ENCODE measurements at regions not wholly inside any gene's neighbourhood (a gene's known extent, or its start where the extent isn't known, plus 50 kb on each side); places are given as distances from the start of the nearest gene placed in this dataset.

DNA sequence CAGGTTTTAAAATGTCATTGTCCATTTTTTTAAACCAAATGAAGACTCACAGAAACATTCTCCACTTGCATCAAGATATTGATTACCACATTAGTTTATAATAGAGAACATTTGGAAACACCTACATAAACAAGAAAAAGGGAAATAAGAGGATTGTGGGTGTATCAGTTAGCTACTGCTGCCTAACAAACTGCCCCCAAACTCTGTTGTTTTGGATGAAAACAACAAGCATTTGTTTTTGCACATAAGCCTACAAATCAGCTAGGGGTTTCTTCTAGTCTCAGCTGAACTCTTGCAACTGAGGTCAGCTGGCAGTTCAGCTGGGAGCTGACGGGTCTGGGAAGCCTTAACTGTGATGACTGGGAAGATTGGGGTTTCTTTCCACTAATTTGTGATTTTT is 464.4 kb downstream of the COG6 start:
- in situ Hi-C loops (cut with MboI) (no loop called here), intact Hi-C loops (cut with micrococcal nuclease) (no loop called here)
- H3K9me1 ChIP-seq (ENCODE audit: control insufficient read depth, insufficient read depth, low read length), result no peaks in the 10 kb centered on the region
- H3K36me3 ChIP-seq (ENCODE audit: control insufficient read depth, insufficient read depth, low read length), result no peaks in the 10 kb centered on the region
- CTCF ChIA-PET (ENCODE audit: low intra/inter-chr PET ratio), result no interaction called here
- no peaks in the 10 kb centered on the region for H3K9me3 ChIP-seq (replicated peaks; ENCODE audit: control insufficient read depth, insufficient read depth, low read depth, low read length)
- WGBS (ENCODE audit: insufficient coverage, low coverage, missing lambda C conversion rate), result 11% methylated on average over 1 of the region's 1 CpG
- POLR2A ChIA-PET, result no interaction called here
- H2AFZ ChIP-seq (ENCODE audit: low read depth, low read length), result no peak overlapping the region
- no peak overlapping the region for H3K4me3 ChIP-seq
- H3K4me1 ChIP-seq (replicated peaks in 1 of 2; ENCODE audit: control insufficient read depth in 2 of 2, insufficient read depth in 2 of 2, low read length in 2 of 2), result peaks cover 0 to 11% of the 10 kb centered on the region in 2 experiments; a peak in 2 of 5 replicates
- DNase-seq (ENCODE audit: extremely low read depth in 1 of 4, low spot score in 3 of 4) (no peak), FAIRE-seq (no peak), ATAC-seq (no peak)
- H3K9ac ChIP-seq (ENCODE audit: insufficient read depth in 1 of 2, low read depth in 2 of 2, low read length in 2 of 2), result no peak overlapping the region
- no peaks in the 10 kb centered on the region for H3K27me3 ChIP-seq (ENCODE audit: control insufficient read depth in 2 of 2, insufficient read depth in 2 of 2, low read length in 2 of 2)
- no peaks in the 10 kb centered on the region for H4K20me1 ChIP-seq (replicated peaks; ENCODE audit: control insufficient read depth, insufficient read depth, low read length)
- BruUV-seq (replicated peaks), result no TSS peak
- no peak overlapping the region for H3K27ac ChIP-seq (ENCODE audit: extremely low read depth, low read depth, low read length)
- no peak overlapping the region for H3K4me2 ChIP-seq (ENCODE audit: insufficient read depth, low read length)
- TF ChIP-seq POLR2H (tag; IDR thresholded peaks at IDR 0.05; ENCODE audit: low read depth) (no peak), RBM25 (IDR thresholded peaks at IDR 0.05; ENCODE audit: low read depth, low read length, severe bottlenecking) (peak; percentile 34), U2AF1 (optimal IDR thresholded peaks at IDR 0.05; ENCODE audit: low read depth, low read length) (no peak), PTRF (tag; IDR thresholded peaks at IDR 0.05) (no peak)
- no peaks in the 10 kb centered on the region for H3K79me2 ChIP-seq (ENCODE audit: control insufficient read depth, insufficient read depth, low read length)

GRCh38 chr13:40120288-40120687 is 464.8 kb downstream of the COG6 start:
- FAIRE-seq (no peak), ATAC-seq (no peak), DNase-seq (ENCODE audit: extremely low read depth in 1 of 4, low spot score in 3 of 4) (no peak)
- H2AFZ ChIP-seq (ENCODE audit: low read depth, low read length), result no peak overlapping the region
- no peaks in the 10 kb centered on the region for H3K79me2 ChIP-seq (ENCODE audit: control insufficient read depth, insufficient read depth, low read length)
- BruUV-seq (replicated peaks), result no TSS peak
- intact Hi-C loops (cut with micrococcal nuclease), result no loop called here
- H3K9me3 ChIP-seq (replicated peaks; ENCODE audit: control insufficient read depth, insufficient read depth, low read depth, low read length), result no peaks in the 10 kb centered on the region
- no peaks in the 10 kb centered on the region for H3K36me3 ChIP-seq (ENCODE audit: control insufficient read depth, insufficient read depth, low read length)
- ChIA-PET CTCF (ENCODE audit: low intra/inter-chr PET ratio) (no interaction called here), POLR2A (no interaction called here)
- 33% methylated on average over 1 of the region's 1 CpG for WGBS (ENCODE audit: insufficient coverage, low coverage, missing lambda C conversion rate)
- H3K4me2 ChIP-seq (ENCODE audit: insufficient read depth, low read length), result no peak overlapping the region
- in situ Hi-C loops (cut with MboI), result no loop called here
- no peak overlapping the region for H3K9ac ChIP-seq (ENCODE audit: insufficient read depth in 1 of 2, low read depth in 2 of 2, low read length in 2 of 2)
- H3K4me1 ChIP-seq (replicated peaks in 1 of 2; ENCODE audit: control insufficient read depth in 2 of 2, insufficient read depth in 2 of 2, low read length in 2 of 2), result peaks cover 0 to 11% of the 10 kb centered on the region in 2 experiments; a peak in 2 of 5 replicates
- H3K27me3 ChIP-seq (ENCODE audit: control insufficient read depth in 2 of 2, insufficient read depth in 2 of 2, low read length in 2 of 2), result no peaks in the 10 kb centered on the region
- H3K27ac ChIP-seq (ENCODE audit: extremely low read depth, low read depth, low read length), result no peak overlapping the region
- no peaks in the 10 kb centered on the region for H3K9me1 ChIP-seq (ENCODE audit: control insufficient read depth, insufficient read depth, low read length)
- H3K4me3 ChIP-seq, result no peak overlapping the region
- H4K20me1 ChIP-seq (replicated peaks; ENCODE audit: control insufficient read depth, insufficient read depth, low read length), result no peaks in the 10 kb centered on the region
- no peak for TF ChIP-seq NFIX (CRISPR knock-in tag; IDR thresholded peaks at IDR 0.05; ENCODE audit: low read depth)
- TF ChIP-seq CREB3L1 (IDR thresholded peaks at IDR 0.05; ENCODE audit: borderline replicate concordance, low read depth), result no peak
- TF ChIP-seq SP2 (IDR thresholded peaks at IDR 0.05; ENCODE audit: extremely low read depth, low read depth, low read length, poor library complexity, severe bottlenecking), result no peak
- TF ChIP-seq GTF2A2 (tag; IDR thresholded peaks at IDR 0.05), result no peak
- no peak for TF ChIP-seq NCOR1 (IDR thresholded peaks at IDR 0.05)
- TF ChIP-seq CCNT2 (IDR thresholded peaks at IDR 0.05; ENCODE audit: borderline replicate concordance, extremely low read depth, insufficient read length, low read depth, low read length), result no peak
- TF ChIP-seq SAFB2 (IDR thresholded peaks at IDR 0.05; ENCODE audit: borderline replicate concordance, low read depth, low read length, severe bottlenecking), result no peak
- TF ChIP-seq ZC3H8 (IDR thresholded peaks at IDR 0.05), result no peak
- TF ChIP-seq, protein P1, sequence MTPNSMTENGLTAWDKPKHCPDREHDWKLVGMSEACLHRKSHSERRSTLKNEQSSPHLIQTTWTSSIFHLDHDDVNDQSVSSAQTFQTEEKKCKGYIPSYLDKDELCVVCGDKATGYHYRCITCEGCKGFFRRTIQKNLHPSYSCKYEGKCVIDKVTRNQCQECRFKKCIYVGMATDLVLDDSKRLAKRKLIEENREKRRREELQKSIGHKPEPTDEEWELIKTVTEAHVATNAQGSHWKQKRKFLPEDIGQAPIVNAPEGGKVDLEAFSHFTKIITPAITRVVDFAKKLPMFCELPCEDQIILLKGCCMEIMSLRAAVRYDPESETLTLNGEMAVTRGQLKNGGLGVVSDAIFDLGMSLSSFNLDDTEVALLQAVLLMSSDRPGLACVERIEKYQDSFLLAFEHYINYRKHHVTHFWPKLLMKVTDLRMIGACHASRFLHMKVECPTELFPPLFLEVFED (CRISPR knock-in tag; conservative IDR thresholded peaks at IDR 0.05), result no peak
- TF ChIP-seq ZNF764 (CRISPR knock-in tag; IDR thresholded peaks at IDR 0.05; ENCODE audit: low read depth), result no peak
